HFFc6 (cell line): ENCODE measurements at regions not wholly inside any gene's neighbourhood (a gene's known extent, or its start where the extent isn't known, plus 50 kb on each side); places are given as distances from the start of the nearest gene placed in this dataset.

Experiments used
- DNase-seq: peaks from one replicate; pipeline ENCODE4 v3.0.0-alpha.2; 2018
- H3K27ac Mint-ChIP-seq: 2 replicates; pipeline ENCODE4 v1.8.0; 2020; ENCODE audit warnings: mild to moderate bottlenecking, mixed read lengths
- H3K27me3 Mint-ChIP-seq: 2 replicates; pipeline ENCODE4 v1.8.0; 2021; ENCODE audit warnings: mild to moderate bottlenecking, moderate library complexity, mixed read lengths; ENCODE audit not compliant: insufficient read depth
- H3K36me3 Mint-ChIP-seq: 2 replicates; pipeline ENCODE4 v1.8.0; 2021; ENCODE audit warnings: low read depth, mixed read lengths
- H3K4me1 Mint-ChIP-seq: 2 replicates; pipeline ENCODE4 v1.8.0; 2020; ENCODE audit warnings: low read depth, mixed read lengths
- H3K4me3 Mint-ChIP-seq: 2 replicates; pipeline ENCODE4 v1.8.0; 2020; ENCODE audit warnings: mild to moderate bottlenecking, moderate library complexity, mixed read lengths
- H3K9me3 Mint-ChIP-seq: 2 replicates; pipeline ENCODE4 v1.8.0; 2020; ENCODE audit warnings: mild to moderate bottlenecking, mixed read lengths
- TF ChIP-seq, protein P1 (sequence below): fragments of 200-600 bp; sonication (generic); IDR thresholded peaks from 2 replicates; pipeline ENCODE4 v1.5.0; 2021; ENCODE audit warnings: antibody characterized with exemption, mild to moderate bottlenecking

DNA sequence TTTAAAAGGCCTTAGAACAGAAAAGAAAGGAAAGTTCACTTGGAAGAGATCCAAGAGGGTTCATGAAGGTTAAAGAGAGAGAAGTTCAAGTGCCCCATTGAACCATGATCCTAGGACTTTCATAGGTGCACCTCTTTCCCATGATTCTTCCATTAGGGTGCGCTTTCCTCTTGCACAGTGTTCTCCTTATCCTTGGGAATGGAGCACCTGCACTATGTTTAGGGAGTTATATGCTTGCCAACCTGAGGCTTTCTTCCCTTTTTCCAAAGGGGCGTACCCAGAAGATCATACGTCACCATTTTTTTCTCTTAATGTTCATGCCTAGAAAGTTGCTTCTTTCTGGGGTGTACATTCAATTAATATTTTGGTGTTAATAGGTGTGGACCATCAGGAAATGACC is 908.0 kb upstream of the SORCS1 start:
- DNase-seq = no peak
- H3K4me3 Mint-ChIP-seq = no peak overlapping the region
- no peaks in the 10 kb centered on the region for H3K4me1 Mint-ChIP-seq
- H3K36me3 Mint-ChIP-seq = no peaks in the 10 kb centered on the region
- no peak overlapping the region for H3K27ac Mint-ChIP-seq
- H3K9me3 Mint-ChIP-seq = peaks cover 20% of the 10 kb centered on the region
- H3K27me3 Mint-ChIP-seq = peaks cover 2% of the 10 kb centered on the region; the same call in 1 of the 2 replicates
- TF ChIP-seq, protein P1, sequence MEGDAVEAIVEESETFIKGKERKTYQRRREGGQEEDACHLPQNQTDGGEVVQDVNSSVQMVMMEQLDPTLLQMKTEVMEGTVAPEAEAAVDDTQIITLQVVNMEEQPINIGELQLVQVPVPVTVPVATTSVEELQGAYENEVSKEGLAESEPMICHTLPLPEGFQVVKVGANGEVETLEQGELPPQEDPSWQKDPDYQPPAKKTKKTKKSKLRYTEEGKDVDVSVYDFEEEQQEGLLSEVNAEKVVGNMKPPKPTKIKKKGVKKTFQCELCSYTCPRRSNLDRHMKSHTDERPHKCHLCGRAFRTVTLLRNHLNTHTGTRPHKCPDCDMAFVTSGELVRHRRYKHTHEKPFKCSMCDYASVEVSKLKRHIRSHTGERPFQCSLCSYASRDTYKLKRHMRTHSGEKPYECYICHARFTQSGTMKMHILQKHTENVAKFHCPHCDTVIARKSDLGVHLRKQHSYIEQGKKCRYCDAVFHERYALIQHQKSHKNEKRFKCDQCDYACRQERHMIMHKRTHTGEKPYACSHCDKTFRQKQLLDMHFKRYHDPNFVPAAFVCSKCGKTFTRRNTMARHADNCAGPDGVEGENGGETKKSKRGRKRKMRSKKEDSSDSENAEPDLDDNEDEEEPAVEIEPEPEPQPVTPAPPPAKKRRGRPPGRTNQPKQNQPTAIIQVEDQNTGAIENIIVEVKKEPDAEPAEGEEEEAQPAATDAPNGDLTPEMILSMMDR = no peak

DNA sequence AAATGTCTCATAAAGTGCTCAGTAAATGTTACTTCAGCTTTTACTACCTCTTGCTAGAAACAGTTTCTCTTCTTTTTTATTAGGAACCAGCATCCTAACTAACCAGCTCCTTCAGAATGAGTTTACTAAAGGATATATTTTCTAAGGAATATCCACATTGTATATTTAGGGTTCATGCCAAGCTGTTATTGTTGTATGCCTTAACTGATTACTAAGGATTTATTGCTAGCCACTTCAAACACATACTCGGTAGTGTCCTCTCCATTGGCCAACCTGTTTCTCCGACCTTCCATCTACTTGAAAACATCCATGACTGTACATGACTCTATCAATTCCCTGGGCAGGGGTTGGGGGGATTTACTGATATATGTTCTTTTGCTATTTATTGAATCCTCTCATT is 906.3 kb upstream of the SORCS1 start:
- peaks cover 2% of the 10 kb centered on the region; the same call in 1 of the 2 replicates for H3K27me3 Mint-ChIP-seq
- H3K9me3 Mint-ChIP-seq = peaks cover 21% of the 10 kb centered on the region
- H3K4me3 Mint-ChIP-seq = no peak overlapping the region
- no peaks in the 10 kb centered on the region for H3K4me1 Mint-ChIP-seq
- H3K36me3 Mint-ChIP-seq = no peaks in the 10 kb centered on the region
- no peak for DNase-seq
- H3K27ac Mint-ChIP-seq = no peak overlapping the region
- TF ChIP-seq, protein P1 = no peak

- peaks cover 2% of the 10 kb centered on the region; the same call in 1 of the 2 replicates for H3K27me3 Mint-ChIP-seq
- TF ChIP-seq, protein P1 = no peak
- DNase-seq = no peak
- no peaks in the 10 kb centered on the region for H3K4me1 Mint-ChIP-seq
- peaks cover 28% of the 10 kb centered on the region for H3K9me3 Mint-ChIP-seq
- H3K4me3 Mint-ChIP-seq = no peak overlapping the region
- no peaks in the 10 kb centered on the region for H3K36me3 Mint-ChIP-seq
- no peak overlapping the region for H3K27ac Mint-ChIP-seq
Observed at GRCh38 chr10:108069096-108069495, 904.6 kb upstream of the SORCS1 start.

- no peak overlapping the region for H3K4me3 Mint-ChIP-seq
- H3K36me3 Mint-ChIP-seq = no peaks in the 10 kb centered on the region
- H3K27ac Mint-ChIP-seq = no peak overlapping the region
- no peaks in the 10 kb centered on the region for H3K4me1 Mint-ChIP-seq
- peaks cover 2% of the 10 kb centered on the region; the same call in 1 of the 2 replicates for H3K27me3 Mint-ChIP-seq
- TF ChIP-seq, protein P1 = no peak
- peaks cover 32% of the 10 kb centered on the region for H3K9me3 Mint-ChIP-seq
- no peak for DNase-seq
Observed at GRCh38 chr10:108064746-108065260, 900.3 kb upstream of the SORCS1 start.

DNA sequence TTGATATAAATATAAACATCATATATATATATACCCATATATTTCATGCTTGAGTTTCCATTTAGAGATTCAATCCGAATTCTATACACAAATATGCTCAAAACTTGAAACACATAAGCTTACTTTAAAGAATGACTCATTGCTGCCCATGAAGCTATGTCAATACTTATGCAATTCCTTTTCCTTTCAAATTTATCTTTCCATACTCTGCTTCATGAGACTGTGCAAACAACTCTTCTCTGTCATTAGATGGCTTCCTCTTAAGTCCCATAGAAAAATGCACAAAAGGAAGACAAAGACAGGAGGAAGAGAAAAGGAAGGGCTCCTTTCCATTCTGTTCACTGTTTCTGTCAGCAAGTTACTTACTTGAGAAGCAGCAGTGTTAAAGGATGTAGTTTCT is 895.7 kb upstream of the SORCS1 start:
- DNase-seq = no peak
- Mint-ChIP-seq H3K4me3 (no peak overlapping the region), H3K27ac (no peak overlapping the region), H3K4me1 (no peaks in the 10 kb centered on the region), H3K9me3 (peaks cover 43% of the 10 kb centered on the region), H3K27me3 (no peaks in the 10 kb centered on the region), H3K36me3 (no peaks in the 10 kb centered on the region; the same call in 1 of the 2 replicates)
- TF ChIP-seq, protein P1 = no peak

DNA sequence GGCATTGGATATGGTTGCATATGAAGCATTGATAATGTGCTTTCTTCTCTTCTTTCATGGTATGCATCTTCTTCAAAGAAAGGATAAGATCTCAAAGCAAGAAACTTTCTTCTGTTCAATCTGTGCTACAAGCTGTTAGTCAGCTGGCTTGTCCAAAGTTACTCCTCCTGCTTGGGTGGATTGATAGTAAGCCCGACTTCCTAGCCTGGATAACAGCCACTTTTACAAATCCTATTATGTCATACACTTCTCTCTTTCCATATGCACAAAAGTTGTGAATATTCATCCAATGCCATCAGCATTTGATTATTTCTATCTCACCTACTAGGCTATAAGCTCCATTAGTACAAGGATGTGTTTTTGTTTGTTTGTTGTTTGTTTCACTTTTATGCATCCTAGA is 891.0 kb upstream of the SORCS1 start:
- H3K4me3 Mint-ChIP-seq = no peak overlapping the region
- H3K27ac Mint-ChIP-seq = no peak overlapping the region
- no peak for DNase-seq
- H3K9me3 Mint-ChIP-seq = peaks cover 34% of the 10 kb centered on the region
- no peaks in the 10 kb centered on the region for H3K4me1 Mint-ChIP-seq
- no peaks in the 10 kb centered on the region for H3K27me3 Mint-ChIP-seq
- TF ChIP-seq, protein P1 = no peak
- H3K36me3 Mint-ChIP-seq = no peaks in the 10 kb centered on the region; the same call in 1 of the 2 replicates
